ENCODE measurements at regions not wholly inside any gene's neighbourhood (a gene's known extent, or its start where the extent isn't known, plus 50 kb on each side); places are given as distances from the start of the nearest gene placed in this dataset.

DNA sequence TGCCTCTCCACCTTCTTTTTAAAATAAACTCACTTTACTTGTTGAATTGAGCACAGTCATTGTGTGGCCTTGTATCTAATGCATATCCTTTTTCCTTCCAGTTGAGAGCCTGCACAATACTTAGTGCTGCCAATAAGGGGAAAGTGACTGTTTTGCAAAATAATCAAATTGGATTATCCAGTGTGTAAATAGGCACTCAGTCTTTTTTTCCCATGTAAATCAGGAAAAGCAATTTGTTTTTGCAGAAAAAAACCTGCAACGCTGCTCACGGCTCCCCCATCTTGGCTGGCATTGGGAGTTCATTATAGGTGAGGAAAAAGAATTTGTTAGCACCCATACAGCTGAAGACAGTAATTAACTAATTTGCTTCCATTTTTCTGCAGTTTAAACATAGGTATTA, 299.9 kb downstream of the CSNK1G3 start:
- TF ChIP-seq RFX1 (IDR thresholded peaks at IDR 0.05) (no peak), MCM7 (IDR thresholded peaks at IDR 0.05) (no peak), KAT8 (IDR thresholded peaks at IDR 0.05; ENCODE audit: low read depth) (no peak), ZNF23 (CRISPR knock-in tag; IDR thresholded peaks at IDR 0.05) (no peak), ETV6 (IDR thresholded peaks at IDR 0.05; ENCODE audit: borderline replicate concordance in 1 of 2, low read depth in 2 of 2, low read length in 1 of 2) (no peak), ETV6 (CRISPR knock-in tag; IDR thresholded peaks at IDR 0.05; ENCODE audit: borderline replicate concordance) (no peak), ZNF780A (CRISPR knock-in tag; IDR thresholded peaks at IDR 0.05) (no peak), COPS2 (conservative IDR thresholded peaks at IDR 0.05) (no peak), EP400 (IDR thresholded peaks at IDR 0.05) (no peak)
- no peak for ATAC-seq

More for the DNA sequence above, 299.9 kb downstream of the CSNK1G3 start:
- Histone ChIP-seq H3K79me2 (ENCODE audit: control insufficient read depth, insufficient read depth, low read length) (no peaks in the 10 kb centered on the region), H3K9ac (ENCODE audit: insufficient read depth in 1 of 2, low read depth in 2 of 2, low read length in 2 of 2) (no peak overlapping the region), H3K4me2 (ENCODE audit: insufficient read depth, low read length) (no peak overlapping the region), H3K9me1 (ENCODE audit: control insufficient read depth, insufficient read depth, low read length) (no peaks in the 10 kb centered on the region), H2AFZ (ENCODE audit: low read depth, low read length) (no peak overlapping the region), H3K27me3 (ENCODE audit: control insufficient read depth in 2 of 2, insufficient read depth in 2 of 2, low read length in 2 of 2) (no peaks in the 10 kb centered on the region), H3K4me1 (replicated peaks in 1 of 2; ENCODE audit: control insufficient read depth in 2 of 2, insufficient read depth in 2 of 2, low read length in 2 of 2) (no peaks in the 10 kb centered on the region), H3K27ac (ENCODE audit: extremely low read depth, low read depth, low read length) (no peak overlapping the region), H3K4me3 (no peak overlapping the region), H3K9me3 (replicated peaks; ENCODE audit: control insufficient read depth, insufficient read depth, low read depth, low read length) (no peaks in the 10 kb centered on the region), H4K20me1 (replicated peaks; ENCODE audit: control insufficient read depth, insufficient read depth, low read length) (no peaks in the 10 kb centered on the region), H3K36me3 (ENCODE audit: control insufficient read depth, insufficient read depth, low read length) (no peaks in the 10 kb centered on the region)
- POLR2A ChIA-PET, result no interaction called here
- WGBS (ENCODE audit: insufficient coverage, low coverage, missing lambda C conversion rate), result 3% methylated on average over 2 of the region's 2 CpGs
- no TSS peak for BruUV-seq (replicated peaks)
- in situ Hi-C loops (cut with MboI), result no loop called here
- CTCF ChIA-PET (ENCODE audit: low intra/inter-chr PET ratio), result no interaction called here
- intact Hi-C loops (cut with micrococcal nuclease), result no loop called here
- FAIRE-seq (no peak), DNase-seq (ENCODE audit: extremely low read depth in 1 of 4, low spot score in 3 of 4) (no peak)

All from K562 (cell line).